B cell (primary cell): ENCODE measurements at regions not wholly inside any gene's neighbourhood (a gene's known extent, or its start where the extent isn't known, plus 50 kb on each side); places are given as distances from the start of the nearest gene placed in this dataset.

Experiments
- CTCF ChIP-seq: fragments of 200-600 bp; IDR thresholded peaks from one replicate; pipeline ENCODE4 v1.8.0; 2022; ENCODE audit warnings: antibody characterized with exemption, mild to moderate bottlenecking
- EZH2 ChIP-seq: IDR thresholded peaks from 2 replicates; pipeline ENCODE4 v1.6.1; 2012; ENCODE audit warnings: borderline replicate concordance, low read depth, mild to moderate bottlenecking, moderate library complexity, low read length; ENCODE audit not compliant: insufficient read depth, poor library complexity, severe bottlenecking

- TF ChIP-seq CTCF: no peak
- no peak for TF ChIP-seq EZH2
These were observed 149.8 kb upstream of the ROBO1 start for GRCh38 chr3:79917561-79917960.
